ENCODE measurements at regions not wholly inside any gene's neighbourhood (a gene's known extent, or its start where the extent isn't known, plus 50 kb on each side); places are given as distances from the start of the nearest gene placed in this dataset.

DNA sequence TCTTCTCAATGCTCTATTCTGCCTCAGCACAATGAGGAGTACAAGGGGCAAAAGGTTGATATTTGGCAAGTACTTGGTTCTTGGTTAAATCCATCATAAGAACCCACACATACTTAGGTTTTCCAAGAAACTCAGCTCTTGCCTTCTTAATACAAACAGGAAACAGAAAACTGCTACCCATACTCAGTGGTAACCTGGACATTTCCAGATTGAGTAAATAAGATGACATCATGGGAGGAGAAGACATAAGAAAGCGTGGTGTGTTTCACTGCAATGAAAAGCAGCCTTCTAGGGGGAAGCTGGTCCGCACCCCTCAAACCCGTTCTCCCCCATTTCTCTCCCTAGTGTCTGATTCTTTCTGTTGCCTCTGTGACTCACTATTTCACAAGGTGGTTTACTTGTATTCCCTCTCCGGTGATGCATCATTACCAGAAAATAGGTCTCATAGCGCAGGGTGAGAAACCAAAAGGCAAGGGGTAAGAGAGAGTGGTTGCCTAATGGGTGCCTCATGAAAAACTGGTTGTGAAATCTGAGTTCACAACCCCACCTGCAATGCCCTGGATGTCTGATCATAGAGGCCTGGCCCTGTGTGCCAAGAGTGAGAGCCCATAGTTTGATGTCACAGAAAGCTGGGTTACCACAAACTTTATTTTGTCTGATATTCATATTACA is 326.5 kb upstream of the TBX3 start:
- DNase-seq (ENCODE audit: low read depth): peak; percentile 31
- no peak overlapping the region for H3K4me3 ChIP-seq (ENCODE audit: low read depth, low read length)

DNA sequence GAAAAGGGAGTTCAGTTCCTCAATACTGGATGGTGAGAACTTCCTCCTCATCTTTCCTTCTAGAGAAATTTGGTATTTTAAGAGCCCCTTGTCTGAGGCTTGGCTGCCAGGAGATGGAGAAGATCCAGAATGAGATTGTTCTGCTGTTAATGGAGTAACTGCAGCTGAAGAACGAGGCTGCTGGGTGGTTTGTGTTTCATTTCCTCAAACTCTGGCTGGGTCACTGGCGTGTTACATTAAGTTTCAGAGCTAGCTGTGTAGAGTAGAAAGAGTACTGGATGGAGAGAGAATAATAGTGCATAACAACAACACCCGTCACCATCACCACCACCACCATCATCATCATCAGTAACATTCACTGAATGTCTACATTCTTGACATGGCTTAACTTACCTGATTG is 325.0 kb upstream of the TBX3 start:
- no peak overlapping the region for H3K4me3 ChIP-seq (ENCODE audit: low read depth, low read length)
- DNase-seq (ENCODE audit: low read depth): no peak

DNA sequence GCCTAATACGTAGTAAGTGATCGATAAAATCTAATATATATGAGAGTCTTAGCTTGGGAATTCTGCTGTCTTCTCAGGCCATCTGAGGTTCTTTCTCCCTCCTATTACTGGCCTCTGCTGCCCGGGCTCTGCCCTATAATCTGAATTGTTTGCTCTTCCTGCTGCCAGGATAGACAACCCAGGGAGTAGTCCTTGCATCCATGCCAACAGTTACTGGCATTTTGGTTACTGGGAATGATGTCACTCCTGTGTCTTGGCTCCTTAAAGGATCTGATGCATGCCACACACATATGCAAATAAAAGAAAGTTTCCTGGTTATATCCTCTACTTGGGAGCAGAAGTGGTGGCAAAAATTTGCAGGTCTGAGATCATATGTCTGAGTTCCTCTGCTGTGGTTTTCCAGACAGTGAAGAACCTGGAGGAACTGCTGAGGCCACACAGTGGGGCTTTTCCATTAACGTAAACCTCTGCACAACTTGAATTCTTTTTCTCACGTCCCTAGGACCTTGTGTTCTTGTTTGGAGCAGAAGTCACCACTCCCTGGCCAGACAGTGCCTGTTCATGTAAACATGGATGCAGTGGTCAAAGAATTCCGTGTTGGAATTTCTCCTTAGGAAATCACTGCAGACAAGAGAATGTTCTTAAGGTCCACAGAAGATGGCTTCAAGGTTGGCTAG is 320.6 kb upstream of the TBX3 start:
- DNase-seq (ENCODE audit: low read depth): no peak
- H3K4me3 ChIP-seq (ENCODE audit: low read depth, low read length): no peak overlapping the region

DNA sequence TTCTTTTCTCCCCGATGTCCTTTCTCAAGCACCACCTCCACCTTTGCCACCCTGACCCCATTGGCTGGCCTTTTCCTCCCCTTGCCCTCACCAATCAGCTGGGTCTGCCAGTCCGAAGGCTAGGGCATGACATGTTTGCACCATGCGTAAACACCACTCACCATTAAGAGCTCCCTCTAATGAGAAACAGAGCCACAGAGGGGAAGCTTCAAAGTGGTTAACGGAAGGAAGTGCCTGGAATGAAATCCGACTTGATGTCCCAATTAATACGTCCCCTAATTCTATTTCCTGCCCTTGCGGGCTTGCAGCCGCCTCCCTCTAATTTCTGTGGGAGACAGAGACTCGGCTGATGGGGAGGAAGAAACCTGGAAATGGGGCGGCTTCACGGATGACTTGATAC is 318.5 kb upstream of the TBX3 start:
- DNase-seq (ENCODE audit: low read depth): no peak
- H3K4me3 ChIP-seq (ENCODE audit: low read depth, low read length): no peak overlapping the region

DNA sequence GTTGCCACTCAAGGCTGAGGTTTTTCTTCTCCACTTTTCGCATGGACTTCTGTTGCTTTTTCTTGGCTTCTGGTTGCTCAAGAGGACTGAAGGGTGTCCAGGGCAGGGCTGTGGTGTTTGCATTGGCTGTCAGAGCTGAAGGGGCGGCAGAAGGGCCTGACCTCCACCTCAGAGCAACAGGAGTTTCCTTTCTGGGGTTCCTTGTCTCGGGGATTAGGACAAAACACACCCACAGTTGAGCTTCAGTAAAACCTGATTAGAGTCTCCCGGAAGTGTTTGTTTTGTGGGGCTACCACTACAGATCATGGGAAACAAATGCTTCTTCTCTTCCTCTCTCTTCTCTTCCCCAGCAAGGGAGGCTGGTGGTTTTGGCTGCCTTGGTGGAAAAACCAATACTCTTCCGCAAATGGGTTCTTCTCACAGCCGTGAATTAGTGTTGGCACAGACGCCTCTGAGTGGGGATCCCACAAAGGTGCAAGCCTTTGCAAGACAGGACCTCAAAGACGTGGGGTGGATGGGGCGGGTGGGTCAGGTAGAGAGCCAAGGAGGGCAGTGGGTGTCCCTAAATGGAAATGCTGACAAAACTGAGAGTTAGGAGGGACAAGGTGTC is 317.7 kb upstream of the TBX3 start:
- DNase-seq (ENCODE audit: low read depth): no peak
- no peak overlapping the region for H3K4me3 ChIP-seq (ENCODE audit: low read depth, low read length)

DNA sequence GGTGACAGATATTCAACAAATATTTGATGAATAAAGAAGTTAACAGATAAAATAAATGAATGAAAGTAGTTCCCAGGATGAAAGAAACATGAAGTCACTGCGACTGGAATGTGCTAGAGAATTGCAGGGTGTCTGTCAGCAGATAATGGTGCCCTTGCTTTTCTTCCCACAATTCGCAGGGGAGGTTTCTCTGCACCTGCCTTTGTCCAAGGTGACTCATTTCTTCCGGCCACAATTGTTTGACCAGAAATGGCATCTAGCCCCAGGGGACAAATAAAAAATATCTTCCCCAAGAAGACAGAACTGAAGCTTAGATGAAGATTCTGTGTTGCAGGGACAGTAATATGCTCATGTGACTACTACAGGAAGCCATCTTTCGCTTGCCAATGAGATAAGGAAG is 316.1 kb upstream of the TBX3 start:
- no peak for DNase-seq (ENCODE audit: low read depth)
- H3K4me3 ChIP-seq (ENCODE audit: low read depth, low read length): no peak overlapping the region

DNA sequence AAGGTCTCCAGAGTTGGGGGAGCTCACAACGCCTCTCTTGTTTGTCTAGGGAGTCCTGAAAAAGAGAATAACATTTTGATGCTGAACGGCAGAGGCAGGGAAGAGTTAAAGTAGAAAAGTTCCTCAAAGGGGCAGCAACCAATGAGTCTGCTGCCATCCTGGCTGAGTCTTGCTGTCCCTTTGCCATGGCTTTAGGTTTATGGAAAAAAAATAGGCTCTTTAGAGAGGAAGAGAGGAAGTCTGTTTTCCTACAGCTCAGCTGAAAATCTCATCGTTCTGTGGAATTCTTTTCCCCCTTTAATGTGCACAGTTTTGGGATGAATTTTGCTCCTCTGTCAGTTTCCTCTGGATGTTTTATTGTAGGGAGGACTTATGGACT is 314.8 kb upstream of the TBX3 start:
- DNase-seq (ENCODE audit: low read depth): no peak
- H3K4me3 ChIP-seq (ENCODE audit: low read depth, low read length): no peak overlapping the region

DNA sequence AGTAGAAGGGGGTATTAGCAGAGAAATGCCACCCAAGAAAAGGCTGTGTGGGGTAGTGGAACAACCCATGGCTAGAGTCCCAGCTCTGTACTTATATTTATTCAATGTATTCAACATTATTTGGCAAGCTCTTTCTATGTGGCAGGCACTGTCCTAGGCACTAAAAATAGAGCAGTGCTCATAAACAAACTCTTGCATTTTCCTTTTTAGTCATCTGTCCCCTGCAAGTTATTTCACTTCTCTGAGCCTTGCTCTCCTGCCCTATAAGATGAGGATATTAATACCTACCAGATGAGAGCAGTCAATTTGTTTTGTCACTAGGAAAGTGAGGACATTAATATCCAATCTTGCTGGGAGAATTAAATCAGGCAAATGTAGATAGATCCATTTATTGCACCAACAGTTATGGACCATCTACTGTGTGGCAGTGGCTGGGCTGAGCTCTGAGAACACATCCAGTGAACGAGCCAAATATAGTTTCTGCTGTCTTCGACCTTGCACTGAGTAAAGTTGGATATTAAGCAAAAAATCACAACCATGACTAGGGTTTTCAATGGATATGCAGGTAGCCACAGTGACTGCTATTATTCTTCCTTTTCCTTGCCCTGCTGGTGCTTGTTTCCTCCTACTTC is 314.3 kb upstream of the TBX3 start:
- H3K4me3 ChIP-seq (ENCODE audit: low read depth, low read length): no peak overlapping the region
- no peak for DNase-seq (ENCODE audit: low read depth)

DNA sequence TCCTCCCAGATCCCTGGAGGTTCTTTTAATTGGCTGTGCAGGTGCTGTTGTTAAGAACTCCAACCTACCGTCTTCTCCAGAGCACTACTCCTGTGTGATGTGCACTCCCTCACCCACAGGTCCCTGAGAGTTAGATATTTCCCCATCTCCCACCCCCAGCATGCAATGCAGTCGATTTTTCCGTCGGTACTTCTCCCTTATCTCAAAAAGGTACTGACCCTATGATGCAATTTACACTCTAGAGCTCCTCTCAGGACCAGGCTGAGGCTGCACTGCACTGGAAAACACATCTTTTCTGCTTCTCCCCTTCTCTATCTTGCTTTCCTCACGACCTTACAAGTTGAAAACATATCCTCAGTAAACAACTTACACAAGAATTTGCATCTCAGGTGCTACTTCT is 312.4 kb upstream of the TBX3 start:
- H3K4me3 ChIP-seq (ENCODE audit: low read depth, low read length): no peak overlapping the region
- DNase-seq (ENCODE audit: low read depth): no peak

DNA sequence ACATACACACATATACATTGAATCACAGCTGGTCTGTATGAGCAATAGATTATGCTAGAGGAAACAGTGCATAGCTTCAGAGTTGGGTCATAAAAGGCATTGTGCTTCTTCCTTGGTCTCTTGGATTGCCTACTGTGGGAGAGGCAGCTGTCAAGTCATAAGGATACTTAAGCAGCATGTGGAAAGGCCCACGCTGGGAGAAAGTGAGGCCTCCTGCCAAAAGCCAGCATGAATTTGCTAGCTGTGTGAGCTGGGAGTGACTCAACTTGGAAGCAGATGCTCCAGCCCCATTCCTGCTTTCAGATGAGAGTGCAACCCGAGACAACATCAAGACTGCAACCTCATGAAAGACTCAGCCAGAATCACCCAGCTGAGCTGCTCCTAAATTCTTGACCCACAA is 311.9 kb upstream of the TBX3 start:
- DNase-seq (ENCODE audit: low read depth): no peak
- H3K4me3 ChIP-seq (ENCODE audit: low read depth, low read length): no peak overlapping the region

DNA sequence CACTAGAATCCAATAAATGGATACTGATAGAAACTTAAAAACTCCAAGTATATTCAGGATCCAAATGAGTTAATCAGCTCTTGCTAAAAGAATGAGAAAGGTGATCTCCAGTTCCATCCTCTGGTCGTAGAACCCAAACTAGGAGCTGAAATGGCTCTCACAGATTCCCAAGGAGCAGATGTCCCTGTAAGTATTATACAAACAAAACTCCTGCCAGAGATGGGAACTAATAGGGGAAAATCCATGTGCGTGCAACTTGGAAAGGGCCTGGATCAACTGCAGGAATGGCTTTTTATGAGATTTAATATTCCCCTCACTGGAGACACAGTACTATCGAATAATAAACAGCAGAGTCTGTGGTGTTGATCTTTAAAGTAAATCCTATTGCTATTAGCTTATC is 309.2 kb upstream of the TBX3 start:
- no peak for DNase-seq (ENCODE audit: low read depth)
- no peak overlapping the region for H3K4me3 ChIP-seq (ENCODE audit: low read depth, low read length)

DNA sequence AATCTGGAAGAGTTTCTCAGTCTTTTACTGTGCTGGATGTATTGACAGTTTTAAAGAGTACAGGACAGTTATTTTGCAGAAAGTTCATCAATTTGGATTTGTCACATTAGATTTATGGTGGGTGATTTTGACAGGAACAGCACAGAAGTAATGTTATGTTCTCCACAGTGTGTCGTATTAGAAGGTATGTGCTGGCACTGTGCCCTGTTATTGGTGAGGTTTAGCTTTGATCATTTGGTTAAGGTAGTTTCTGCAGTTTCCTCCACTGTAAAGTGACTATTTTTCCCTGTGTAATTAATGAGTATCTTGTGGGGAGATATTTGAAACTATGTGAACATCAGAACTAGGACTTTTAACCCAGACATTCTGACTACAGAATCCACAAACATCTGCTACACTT is 308.5 kb upstream of the TBX3 start:
- no peak overlapping the region for H3K4me3 ChIP-seq (ENCODE audit: low read depth, low read length)
- no peak for DNase-seq (ENCODE audit: low read depth)

DNA sequence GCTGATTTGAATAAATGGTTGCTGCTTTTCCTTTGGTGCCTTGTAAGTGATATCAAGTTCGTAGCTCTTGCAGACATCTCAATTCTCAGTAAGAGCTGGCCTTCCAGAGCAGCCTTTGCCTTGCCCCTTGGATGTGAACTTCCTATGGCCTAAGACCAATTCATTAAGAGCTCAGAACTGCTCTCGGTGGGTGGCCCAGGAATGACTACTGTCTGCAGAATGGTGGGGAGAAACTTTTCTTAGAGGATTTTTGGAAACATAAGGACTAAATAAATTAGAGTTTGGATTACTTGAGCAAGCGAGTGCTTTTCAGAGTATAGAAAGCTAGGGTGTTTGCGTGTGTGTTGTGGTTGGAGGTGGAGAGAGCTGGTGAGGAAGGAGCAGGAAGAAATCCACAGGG is 306.4 kb upstream of the TBX3 start:
- H3K4me3 ChIP-seq (ENCODE audit: low read depth, low read length): no peak overlapping the region
- no peak for DNase-seq (ENCODE audit: low read depth)

DNA sequence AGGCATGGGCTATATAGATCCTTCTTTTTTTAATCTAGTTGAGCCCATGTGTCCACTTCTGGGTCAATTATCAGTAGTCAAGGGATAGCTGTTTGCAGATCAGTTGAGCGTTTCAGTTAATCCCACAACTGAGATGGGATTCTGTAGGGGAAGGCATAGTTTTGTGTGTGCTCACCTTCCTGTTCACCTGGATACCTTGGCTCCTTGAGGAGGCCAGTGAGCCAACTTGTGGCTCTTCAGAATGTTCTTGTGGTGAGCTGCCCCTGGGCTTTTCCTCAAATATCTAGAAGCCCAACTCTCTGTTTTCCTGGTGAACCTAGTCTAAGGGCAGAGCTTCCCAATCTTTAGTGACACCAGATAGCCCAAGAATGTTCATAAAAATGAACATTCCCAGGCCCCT is 302.9 kb upstream of the TBX3 start:
- no peak for DNase-seq (ENCODE audit: low read depth)
- H3K4me3 ChIP-seq (ENCODE audit: low read depth, low read length): no peak overlapping the region

DNA sequence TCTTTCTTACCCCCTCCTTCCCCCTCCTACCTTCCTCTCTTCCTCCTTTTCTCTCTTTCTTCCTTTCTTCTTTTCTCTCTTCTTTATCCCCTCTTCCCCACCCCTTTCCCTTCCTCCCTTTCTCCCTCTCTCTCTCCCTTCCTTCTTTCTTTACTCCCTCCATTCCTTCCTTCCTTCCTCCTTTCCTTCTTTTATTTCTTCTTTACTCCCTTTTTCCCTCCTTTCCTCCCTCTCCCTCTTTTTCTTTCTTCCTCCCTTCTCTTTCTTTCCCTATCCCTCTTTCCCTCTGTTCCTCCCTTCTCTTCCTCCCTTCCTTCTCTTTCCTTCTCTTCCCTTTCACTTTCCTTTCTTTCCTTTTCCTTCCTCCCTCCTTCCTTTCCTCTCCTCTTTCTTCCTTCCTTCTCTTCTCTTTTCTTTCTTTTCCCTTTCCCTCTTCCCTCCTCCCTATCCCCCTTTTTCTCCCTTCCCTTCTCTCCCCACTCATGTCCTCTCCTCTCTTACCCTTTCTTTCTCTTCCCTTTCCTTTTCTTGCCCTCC is 302.3 kb upstream of the TBX3 start:
- DNase-seq (ENCODE audit: low read depth): no peak
- no peak overlapping the region for H3K4me3 ChIP-seq (ENCODE audit: low read depth, low read length)

DNA sequence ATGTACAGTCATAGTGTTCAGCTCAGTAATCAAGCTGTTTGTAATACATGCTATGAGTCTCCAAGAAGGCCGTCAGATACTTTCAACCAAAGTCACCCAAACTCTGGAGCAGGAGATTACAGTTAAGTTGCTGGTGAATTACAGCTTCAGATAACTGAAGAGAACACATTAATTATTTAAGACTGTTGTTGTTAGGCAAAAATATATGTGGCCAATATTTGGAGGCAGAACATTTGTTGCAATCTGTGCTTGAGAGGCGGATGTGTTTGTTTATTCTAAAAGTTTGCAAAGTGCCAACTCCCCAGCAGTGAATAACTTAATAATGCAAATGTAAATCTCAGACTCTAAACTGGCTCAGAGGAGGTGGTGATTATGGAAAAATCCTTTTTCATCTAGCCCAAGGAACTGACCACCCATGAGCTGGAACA is 300.7 kb upstream of the TBX3 start:
- H3K4me3 ChIP-seq (ENCODE audit: low read depth, low read length): no peak overlapping the region
- no peak for DNase-seq (ENCODE audit: low read depth)

DNA sequence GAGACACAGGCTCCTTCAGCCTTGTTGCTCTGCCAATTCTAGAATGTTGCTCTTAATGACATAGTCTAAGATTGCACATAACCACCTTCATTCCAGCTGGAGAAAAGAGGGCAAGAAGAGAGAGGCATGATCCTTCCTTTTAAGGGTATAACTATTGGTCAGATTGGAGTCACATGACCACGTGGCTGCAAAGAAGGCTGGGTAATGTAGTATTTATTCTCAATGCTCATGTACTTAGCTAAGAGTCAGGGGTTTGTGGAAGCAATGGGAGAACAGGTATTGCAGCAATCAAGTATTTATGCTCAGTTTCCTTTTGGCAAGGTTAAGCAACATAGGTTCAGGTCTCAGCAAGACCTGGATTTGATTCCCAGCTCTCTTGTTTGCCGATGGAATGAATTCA is 298.8 kb upstream of the TBX3 start:
- DNase-seq (ENCODE audit: low read depth): no peak
- no peak overlapping the region for H3K4me3 ChIP-seq (ENCODE audit: low read depth, low read length)

DNA sequence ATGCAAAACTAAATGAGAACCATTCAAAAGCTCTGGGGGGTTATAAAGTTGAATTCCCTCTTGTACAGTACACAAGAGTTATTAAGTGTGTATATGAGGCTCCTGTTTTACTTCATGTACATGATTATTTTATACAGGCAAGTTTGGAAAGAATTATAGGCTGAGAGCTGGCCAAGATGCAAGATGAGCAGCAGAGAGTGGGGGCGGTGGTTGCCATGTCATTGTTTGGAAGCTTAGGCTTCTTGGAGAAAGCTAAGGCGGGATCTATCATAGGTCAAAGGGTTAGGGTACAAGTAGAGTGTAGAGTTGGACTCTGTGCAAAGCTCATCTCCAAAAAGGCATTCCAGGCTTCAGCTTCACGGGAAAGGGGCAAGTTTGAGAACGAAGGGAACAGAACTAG is 297.1 kb upstream of the TBX3 start:
- no peak for DNase-seq (ENCODE audit: low read depth)
- H3K4me3 ChIP-seq (ENCODE audit: low read depth, low read length): no peak overlapping the region

DNA sequence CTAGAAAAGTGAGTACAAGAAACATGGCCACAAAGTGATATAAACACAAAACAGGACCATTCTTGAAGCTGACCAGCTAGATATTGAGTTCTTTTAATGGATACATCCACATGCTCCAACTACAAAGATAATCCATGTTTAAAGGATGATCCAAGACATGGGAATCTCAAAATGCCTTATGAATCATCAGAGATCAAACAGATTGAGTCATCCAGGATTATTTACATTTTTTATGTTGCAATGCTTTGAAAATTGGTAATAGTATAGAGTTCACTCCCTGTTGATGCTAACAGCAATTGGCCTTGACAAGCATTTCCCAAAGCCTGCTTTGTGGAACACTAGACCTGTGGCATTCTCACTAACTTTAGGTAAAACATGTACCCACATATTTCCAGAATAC is 293.0 kb upstream of the TBX3 start:
- H3K4me3 ChIP-seq (ENCODE audit: low read depth, low read length): no peak overlapping the region
- DNase-seq (ENCODE audit: low read depth): peak; percentile 55

DNA sequence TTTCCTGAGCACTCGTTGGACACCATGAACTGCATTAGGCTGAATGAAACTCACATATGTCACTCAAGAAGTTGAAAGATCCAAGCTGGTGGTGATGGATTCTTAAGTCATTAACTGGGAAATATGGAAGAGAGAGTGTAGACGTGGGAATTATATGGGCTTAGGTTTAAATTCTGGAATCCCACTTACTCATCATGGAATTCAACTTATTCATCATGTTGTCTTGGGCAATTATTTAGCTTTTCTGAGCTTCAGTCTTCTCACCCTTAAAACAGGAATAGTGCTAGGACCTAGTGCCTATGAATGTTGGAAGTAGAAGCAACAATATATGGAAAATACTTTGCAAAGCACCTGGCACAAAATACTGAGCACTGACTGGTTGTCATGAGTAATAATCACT is 292.4 kb upstream of the TBX3 start:
- DNase-seq (ENCODE audit: low read depth): no peak
- no peak overlapping the region for H3K4me3 ChIP-seq (ENCODE audit: low read depth, low read length)

Data from skeletal muscle cell (primary cell).